WI38 (cell line): ENCODE measurements at regions not wholly inside any gene's neighbourhood (a gene's known extent, or its start where the extent isn't known, plus 50 kb on each side); places are given as distances from the start of the nearest gene placed in this dataset.

Source experiments
- H3K4me3 ChIP-seq: 2 replicates; pipeline ENCODE4 v1.5.1; 2011; ENCODE audit warnings: low read depth, mild to moderate bottlenecking, control low read depth, low read length
- CTCF ChIP-seq: IDR thresholded peaks from 2 replicates; pipeline ENCODE4 v1.5.1; 2012; ENCODE audit warnings: low read depth, mild to moderate bottlenecking, control low read depth, low read length

- no peak overlapping the region for H3K4me3 ChIP-seq
- TF ChIP-seq CTCF = no peak
These were observed 554.1 kb upstream of the MIR17HG start for GRCh38 chr13:90793261-90793820.

GRCh38 chr13:90796474-90796873 lies 551.0 kb upstream of the MIR17HG start:
- no peak overlapping the region for H3K4me3 ChIP-seq
- TF ChIP-seq CTCF = no peak

GRCh38 chr13:90797335-90797734 lies 550.2 kb upstream of the MIR17HG start:
- no peak for TF ChIP-seq CTCF
- H3K4me3 ChIP-seq = no peak overlapping the region

- no peak overlapping the region for H3K4me3 ChIP-seq
- TF ChIP-seq CTCF = no peak
These were observed 549.1 kb upstream of the MIR17HG start for GRCh38 chr13:90798381-90798780.

- no peak for TF ChIP-seq CTCF
- no peak overlapping the region for H3K4me3 ChIP-seq
These were observed 547.3 kb upstream of the MIR17HG start for GRCh38 chr13:90800082-90800746.

- no peak for TF ChIP-seq CTCF
- H3K4me3 ChIP-seq = no peak overlapping the region
These were observed 545.9 kb upstream of the MIR17HG start for GRCh38 chr13:90801621-90802020.

GRCh38 chr13:90803210-90803609 lies 544.3 kb upstream of the MIR17HG start:
- TF ChIP-seq CTCF = no peak
- no peak overlapping the region for H3K4me3 ChIP-seq
